HG02938 (cell line): ENCODE measurements at regions not wholly inside any gene's neighbourhood (a gene's known extent, or its start where the extent isn't known, plus 50 kb on each side); places are given as distances from the start of the nearest gene placed in this dataset.
A peak's percentile ranks its signal among the peaks of the same experiment; 100 is the strongest.
"Not testable (repeated sequence)": the region's sequence is repeated elsewhere in the genome, so short reads cannot be mapped to it uniquely, and the experiment has no call there.

Experiments used
- ATAC-seq: cut with Tn5 transposase; IDR thresholded peaks from one replicate; pipeline ENCODE4 v1.9.1; 2021; ENCODE audit warnings: mild to moderate bottlenecking, moderate library complexity; ENCODE audit not compliant: unreplicated experiment

GRCh38 chr2:122263746-122264145 is 508.3 kb downstream of the TSN start:
- ATAC-seq = no peak

GRCh38 chr2:122266636-122267035 is 511.2 kb downstream of the TSN start:
- no peak for ATAC-seq

DNA sequence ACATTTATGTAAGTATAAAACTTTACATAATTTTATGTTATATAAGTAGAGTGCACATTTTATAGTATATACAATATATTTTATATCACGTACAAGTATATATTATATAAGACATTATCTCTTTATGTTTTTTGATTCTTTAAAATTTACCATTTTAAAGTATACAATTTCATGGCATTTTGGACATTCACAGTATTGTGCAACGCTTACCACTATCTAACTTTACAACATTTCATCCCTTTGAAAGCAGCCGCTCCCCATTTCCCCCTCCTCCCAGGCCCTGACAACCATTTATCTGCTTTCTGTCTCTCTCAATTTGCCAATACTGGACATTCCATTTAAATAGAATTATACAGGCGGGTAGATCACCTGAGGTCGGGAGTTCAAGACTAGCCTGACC is 512.5 kb downstream of the TSN start:
- ATAC-seq = no peak

DNA sequence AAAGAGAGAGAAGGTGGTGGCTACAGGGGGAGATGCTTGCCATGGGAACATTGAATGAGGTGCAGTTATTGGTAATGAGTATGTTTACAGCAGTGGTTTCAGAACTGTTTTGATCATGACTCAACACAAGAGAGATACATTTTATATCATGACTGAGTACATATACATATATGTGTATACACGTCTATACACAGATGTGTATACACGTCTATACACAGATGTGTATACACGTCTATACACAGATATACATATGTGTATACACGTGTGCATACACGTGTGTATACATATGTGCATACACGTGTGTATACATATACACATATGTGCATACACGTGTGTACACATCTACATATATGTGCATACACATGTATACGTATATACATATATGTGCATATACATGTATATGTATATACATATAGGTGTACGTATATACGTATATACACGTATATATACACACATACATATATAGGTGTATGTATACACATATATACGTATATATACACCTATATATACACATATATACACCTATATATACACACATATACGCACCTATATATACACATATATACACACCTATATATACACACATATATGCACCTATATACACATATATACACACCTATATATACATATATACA is 518.5 kb downstream of the TSN start:
- ATAC-seq = no peak

DNA sequence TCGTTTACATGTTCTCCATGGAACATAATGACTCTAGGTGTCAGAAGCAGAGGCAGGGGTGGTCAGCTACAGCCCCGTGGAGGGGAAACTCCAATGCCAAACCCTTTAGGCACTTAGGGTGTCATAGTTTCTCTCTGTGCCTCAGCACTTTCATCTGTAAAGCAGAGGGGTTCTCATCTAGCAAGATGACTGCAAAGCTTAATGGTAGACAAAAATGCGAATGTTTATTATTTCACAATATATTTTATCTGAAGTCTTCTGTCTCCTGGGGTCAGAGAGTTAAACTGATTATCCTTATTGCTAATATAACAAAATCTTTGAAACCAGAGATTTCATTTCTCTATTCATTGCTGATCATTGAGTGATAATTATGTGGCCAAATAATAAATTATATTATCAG is 522.5 kb downstream of the TSN start:
- ATAC-seq = no peak

- no peak for ATAC-seq
Observed at GRCh38 chr2:122300758-122301157, 545.3 kb downstream of the TSN start.

DNA sequence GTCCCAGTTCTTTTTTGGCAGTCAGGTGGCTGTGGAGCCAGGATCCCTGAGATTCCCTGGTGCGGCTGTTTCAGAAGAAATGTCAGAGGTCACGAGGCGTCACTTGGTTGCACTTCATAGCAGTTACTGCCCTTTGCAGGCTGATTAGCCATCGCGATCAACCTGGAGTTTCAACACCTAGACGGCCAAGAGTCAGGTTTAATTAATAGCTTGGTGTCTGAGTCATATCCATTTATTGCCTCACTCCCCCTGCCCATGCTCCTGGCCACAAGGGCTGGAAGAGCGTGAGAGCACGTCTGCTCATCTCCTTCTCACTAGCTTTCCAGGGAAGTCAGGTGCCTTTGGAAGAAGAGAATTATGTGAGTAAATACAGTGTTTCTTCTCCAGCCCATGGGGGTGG is 552.3 kb downstream of the TSN start:
- ATAC-seq = no peak

GRCh38 chr2:122315306-122315705 is 559.9 kb downstream of the TSN start:
- no peak for ATAC-seq

DNA sequence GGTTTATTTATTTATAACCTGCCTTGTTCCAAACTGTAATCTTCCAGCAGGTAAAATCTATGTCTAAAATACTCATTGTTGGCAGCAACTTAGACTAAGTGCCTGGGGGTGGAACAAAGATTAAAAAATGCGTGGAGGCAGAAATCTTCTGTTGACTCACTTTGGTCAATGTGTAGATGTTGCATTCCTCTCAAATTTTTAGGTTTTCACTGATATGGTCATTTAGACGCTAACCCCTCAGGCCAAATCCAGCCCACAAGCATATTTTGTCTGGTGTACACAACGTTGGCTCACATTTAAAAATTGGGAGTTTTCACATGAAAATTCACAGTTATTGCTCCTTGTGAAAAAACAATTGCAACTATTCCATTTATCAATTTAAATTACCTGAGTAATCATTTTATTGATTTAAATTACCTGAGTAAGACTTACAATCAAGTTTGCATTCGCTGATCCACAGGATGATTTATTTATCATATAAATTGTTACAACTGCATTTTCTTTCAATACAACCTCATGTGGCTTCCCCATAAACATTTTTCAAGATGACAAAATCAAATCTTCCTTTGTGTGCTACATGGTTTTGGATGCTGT is 564.2 kb downstream of the TSN start:
- ATAC-seq = no peak

DNA sequence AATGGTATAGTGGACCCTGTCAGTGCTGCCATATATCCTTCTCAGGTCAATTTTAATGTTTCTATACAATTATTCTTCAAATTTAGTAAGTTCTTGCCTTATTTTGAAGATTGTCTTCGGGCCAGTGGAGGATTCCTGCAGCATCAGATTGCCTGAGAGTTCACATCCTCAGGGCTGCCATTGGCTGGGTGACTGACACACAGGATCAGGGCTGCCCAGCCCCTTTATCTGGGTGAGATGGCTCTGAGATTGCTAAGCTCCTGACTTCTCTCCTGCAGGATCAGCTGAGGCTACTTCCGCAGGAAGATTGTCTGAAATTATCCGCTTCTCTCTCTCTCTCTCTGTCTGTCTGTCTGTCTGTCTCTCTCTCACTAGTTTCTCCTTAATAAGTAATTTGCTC is 567.4 kb downstream of the TSN start:
- no peak for ATAC-seq

DNA sequence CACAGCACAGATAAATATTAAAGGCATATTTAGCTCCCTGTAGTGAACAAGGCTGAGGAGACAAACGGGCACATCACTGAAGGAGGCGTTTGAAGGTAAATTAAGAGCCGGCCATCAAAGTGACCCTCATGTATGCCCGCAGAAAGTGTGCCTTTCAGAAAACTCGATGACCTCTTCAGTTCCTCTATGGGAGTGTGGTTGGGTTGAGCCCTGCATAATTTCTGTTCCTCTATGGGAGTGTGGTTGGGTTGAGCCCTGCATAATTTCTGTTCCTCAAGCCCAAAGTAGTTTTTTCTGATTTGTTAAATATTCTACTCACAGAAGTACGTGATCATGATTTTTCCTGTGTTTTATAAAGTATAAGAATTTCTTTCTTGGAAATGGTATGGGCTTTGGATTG is 568.5 kb downstream of the TSN start:
- ATAC-seq = no peak

DNA sequence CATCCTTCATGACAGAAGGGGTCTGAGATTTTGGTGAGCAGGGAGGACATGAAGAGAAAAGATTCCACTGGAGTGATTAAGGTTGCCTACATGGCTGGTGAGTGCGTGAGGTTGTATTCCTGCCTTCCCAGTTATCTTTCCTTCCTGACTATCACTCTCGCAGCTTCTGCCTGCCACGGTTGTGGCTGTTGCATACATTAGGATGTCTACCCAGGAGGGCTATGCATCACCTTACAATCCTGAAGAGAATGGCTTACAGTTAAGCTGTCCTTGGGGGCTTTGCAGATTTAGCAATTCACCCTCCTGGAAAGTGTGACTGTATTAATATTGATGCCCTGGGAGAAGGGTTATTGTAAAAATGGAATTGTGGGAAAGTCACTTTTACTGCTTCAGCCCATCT is 571.0 kb downstream of the TSN start:
- no peak for ATAC-seq

- no peak for ATAC-seq
Observed at GRCh38 chr2:122328816-122329215, 573.4 kb downstream of the TSN start.

DNA sequence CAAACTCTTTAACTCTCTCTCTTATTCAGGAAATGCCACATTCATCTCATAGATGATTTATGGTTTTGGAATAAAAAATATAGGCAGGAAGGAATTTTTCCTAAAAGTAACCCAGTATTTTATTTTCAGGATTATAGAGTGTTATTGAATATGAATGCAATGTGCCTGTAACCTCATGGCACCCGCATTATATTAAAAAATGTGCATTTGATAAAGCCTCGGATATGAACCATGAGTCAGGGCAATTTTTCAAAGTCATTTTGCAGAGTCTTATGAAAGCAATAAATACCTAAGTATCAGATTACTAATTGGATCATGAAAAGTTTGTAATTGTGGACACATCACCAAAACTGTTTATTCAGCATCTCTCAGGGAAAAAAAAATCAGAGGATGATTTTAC is 573.8 kb downstream of the TSN start:
- no peak for ATAC-seq

GRCh38 chr2:122333932-122334331 is 578.5 kb downstream of the TSN start:
- no peak for ATAC-seq

GRCh38 chr2:122338000-122338399 is 582.5 kb downstream of the TSN start:
- ATAC-seq = no peak

DNA sequence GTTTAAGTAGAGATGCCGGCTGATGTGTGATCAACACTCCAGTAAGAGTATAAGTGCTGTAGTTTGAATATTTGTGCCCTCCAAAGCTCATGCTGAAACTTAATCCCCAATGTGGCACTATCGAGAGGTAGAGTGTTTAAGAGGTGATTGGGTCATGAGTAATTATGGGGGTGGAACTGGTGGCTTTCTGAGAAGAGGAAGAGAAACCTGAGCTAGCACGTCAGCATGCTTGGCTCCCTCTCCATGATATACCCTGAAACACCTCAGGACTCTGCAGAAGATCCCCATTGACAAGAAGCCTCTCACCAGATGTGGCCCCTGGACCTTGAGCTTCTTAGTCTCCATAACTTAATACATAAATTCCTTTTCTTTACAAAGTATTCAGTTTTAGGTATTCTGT is 584.8 kb downstream of the TSN start:
- peak; percentile 97 for ATAC-seq

GRCh38 chr2:122341007-122341406 is 585.6 kb downstream of the TSN start:
- ATAC-seq = no peak

- not testable (repeated sequence) for ATAC-seq
Observed at GRCh38 chr2:122352151-122352550, 596.7 kb downstream of the TSN start.

DNA sequence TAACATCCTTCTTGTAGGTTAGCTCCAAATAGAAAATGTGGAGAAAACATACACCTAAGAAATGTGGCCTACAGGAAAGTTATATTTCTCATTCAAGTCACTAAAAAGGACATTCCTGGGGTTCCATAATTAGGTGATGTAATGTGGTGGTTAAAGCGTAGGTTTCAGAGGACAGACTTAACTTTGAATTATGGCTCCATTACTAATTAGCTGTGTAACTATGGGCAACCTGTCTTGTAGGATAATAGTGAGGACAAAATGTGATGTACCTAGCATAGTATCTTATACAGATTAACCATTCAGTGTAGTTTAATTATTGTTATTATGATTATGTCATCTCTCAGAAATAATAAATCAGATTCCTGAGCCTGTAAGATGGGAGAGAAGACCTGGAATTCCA is 602.5 kb downstream of the TSN start:
- ATAC-seq = no peak

GRCh38 chr2:122358729-122359128 is 603.3 kb downstream of the TSN start:
- ATAC-seq = no peak

DNA sequence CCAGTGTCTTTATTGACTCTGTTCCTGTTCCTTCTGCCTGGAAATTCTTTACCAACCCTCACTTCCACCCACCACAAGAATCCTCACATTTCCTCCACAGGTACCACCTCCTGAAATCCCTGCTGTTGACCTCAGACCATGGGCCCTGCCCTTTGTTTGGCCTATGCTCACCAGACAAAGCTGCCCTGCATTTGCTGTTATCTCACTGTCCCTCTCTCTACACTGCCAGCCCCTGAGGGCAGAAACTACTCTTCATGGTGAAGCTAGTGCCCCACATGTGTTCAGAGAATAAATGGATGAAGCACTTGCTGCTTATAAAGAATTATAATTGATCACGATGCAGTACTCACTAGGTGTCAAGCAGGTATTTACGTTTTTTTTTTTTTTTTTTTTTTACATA is 608.4 kb downstream of the TSN start:
- ATAC-seq = no peak

- ATAC-seq = no peak
Observed at GRCh38 chr2:122366427-122366826, 611.0 kb downstream of the TSN start.
